A549 (cell line): ENCODE measurements at regions not wholly inside any gene's neighbourhood (a gene's known extent, or its start where the extent isn't known, plus 50 kb on each side); places are given as distances from the start of the nearest gene placed in this dataset.
"Not testable (repeated sequence)": the region's sequence is repeated elsewhere in the genome, so short reads cannot be mapped to it uniquely, and the experiment has no call there.

Experiments
- BHLHE40 ChIP-seq: IDR thresholded peaks from 2 replicates; pipeline ENCODE4 v1.6.1; 2012; ENCODE audit warnings: low read depth, low read length, inconsistent platforms
- CBX2 ChIP-seq: fragments of 200-600 bp; sonication (generic); IDR thresholded peaks from 2 replicates; pipeline ENCODE4 v1.6.1; 2016; ENCODE audit warnings: low read depth, mild to moderate bottlenecking, borderline replicate concordance
- CBX8 ChIP-seq: fragments of 200-600 bp; sonication (generic); IDR thresholded peaks from 2 replicates; pipeline ENCODE4 v1.6.1; 2016
- CEBPB ChIP-seq, 2 experiments: fragments of >200 bp in 1 of 2; sonication (Bioruptor Twin) in 1 of 2; formaldehyde crosslinking in 1 of 2; IDR thresholded peaks; 2 replicates each; pipeline ENCODE4 v1.6.1; 2012 to 2016
- EHMT2 ChIP-seq: fragments of 200-600 bp; sonication (generic); IDR thresholded peaks from 2 replicates; pipeline ENCODE4 v1.6.1; 2016; ENCODE audit warnings: antibody characterized with exemption, low read depth, mild to moderate bottlenecking, moderate library complexity
- EP300 ChIP-seq, 2 experiments: fragments of >200 bp; sonication (Bioruptor Twin); formaldehyde crosslinking; IDR thresholded peaks; 2 replicates in 1 of 2; 3 replicates in 1 of 2; pipeline ENCODE4 v1.6.1; 2016 to 2017
- ESRRA ChIP-seq: fragments of 150-350 bp; IDR thresholded peaks from 2 replicates; pipeline ENCODE4 v1.6.1; 2014; ENCODE audit warnings: mild to moderate bottlenecking, low read length, borderline replicate concordance
- MAFK ChIP-seq: fragments of 450-650 bp; IDR thresholded peaks from 2 replicates; pipeline ENCODE4 v1.6.1; 2014; ENCODE audit not compliant: partially characterized antibody
- POLR2A ChIP-seq: IDR thresholded peaks from 2 replicates; pipeline ENCODE4 v1.6.1; 2012; ENCODE audit warnings: mild to moderate bottlenecking, low read length
- RFX5 ChIP-seq: fragments of 450-650 bp; IDR thresholded peaks from 2 replicates; pipeline ENCODE4 v1.7.1; 2014; ENCODE audit warnings: antibody characterized with exemption, mild to moderate bottlenecking, moderate library complexity
- TF ChIP-seq, protein P1 (sequence below): fragments of >200 bp; sonication (Bioruptor Twin); formaldehyde crosslinking; IDR thresholded peaks from 3 replicates; pipeline ENCODE4 v1.5.1; 2016
- TF ChIP-seq, protein P2 (sequence below): IDR thresholded peaks from 2 replicates; pipeline ENCODE4 v1.6.1; 2012
- TF ChIP-seq, protein P3 (sequence below): fragments of >200 bp; sonication (Bioruptor Twin); formaldehyde crosslinking; IDR thresholded peaks from 3 replicates; pipeline ENCODE4 v1.6.1; 2016

DNA sequence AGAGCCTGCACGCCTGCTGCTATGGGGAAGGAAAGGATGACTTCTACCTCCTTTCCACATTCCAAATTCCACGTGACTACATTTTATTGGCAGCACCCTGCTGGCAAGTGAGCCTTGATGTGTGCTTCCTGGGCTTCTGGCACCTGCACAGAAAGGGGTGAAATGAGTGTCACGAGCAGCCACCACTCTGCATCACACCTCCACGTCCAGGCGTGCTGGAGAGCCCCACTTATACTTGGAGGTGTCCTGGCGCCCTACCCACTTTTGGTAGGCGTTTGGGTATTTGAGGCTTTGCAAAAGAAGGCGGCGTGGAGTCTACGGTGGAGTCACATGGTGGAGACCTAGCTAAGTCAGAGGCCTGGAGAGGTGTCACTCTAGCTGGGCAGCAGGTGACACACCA, 81.0 kb upstream of the RPRML start:
- TF ChIP-seq, protein P1, sequence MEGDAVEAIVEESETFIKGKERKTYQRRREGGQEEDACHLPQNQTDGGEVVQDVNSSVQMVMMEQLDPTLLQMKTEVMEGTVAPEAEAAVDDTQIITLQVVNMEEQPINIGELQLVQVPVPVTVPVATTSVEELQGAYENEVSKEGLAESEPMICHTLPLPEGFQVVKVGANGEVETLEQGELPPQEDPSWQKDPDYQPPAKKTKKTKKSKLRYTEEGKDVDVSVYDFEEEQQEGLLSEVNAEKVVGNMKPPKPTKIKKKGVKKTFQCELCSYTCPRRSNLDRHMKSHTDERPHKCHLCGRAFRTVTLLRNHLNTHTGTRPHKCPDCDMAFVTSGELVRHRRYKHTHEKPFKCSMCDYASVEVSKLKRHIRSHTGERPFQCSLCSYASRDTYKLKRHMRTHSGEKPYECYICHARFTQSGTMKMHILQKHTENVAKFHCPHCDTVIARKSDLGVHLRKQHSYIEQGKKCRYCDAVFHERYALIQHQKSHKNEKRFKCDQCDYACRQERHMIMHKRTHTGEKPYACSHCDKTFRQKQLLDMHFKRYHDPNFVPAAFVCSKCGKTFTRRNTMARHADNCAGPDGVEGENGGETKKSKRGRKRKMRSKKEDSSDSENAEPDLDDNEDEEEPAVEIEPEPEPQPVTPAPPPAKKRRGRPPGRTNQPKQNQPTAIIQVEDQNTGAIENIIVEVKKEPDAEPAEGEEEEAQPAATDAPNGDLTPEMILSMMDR, result not testable (repeated sequence)
- not testable (repeated sequence) for TF ChIP-seq MAFK; BHLHE40; POLR2A; RFX5; CEBPB (IDR thresholded peaks at IDR 0.05); EP300 (IDR thresholded peaks at IDR 0.05); ESRRA; EHMT2; CBX8; CBX2
- TF ChIP-seq, protein P2, sequence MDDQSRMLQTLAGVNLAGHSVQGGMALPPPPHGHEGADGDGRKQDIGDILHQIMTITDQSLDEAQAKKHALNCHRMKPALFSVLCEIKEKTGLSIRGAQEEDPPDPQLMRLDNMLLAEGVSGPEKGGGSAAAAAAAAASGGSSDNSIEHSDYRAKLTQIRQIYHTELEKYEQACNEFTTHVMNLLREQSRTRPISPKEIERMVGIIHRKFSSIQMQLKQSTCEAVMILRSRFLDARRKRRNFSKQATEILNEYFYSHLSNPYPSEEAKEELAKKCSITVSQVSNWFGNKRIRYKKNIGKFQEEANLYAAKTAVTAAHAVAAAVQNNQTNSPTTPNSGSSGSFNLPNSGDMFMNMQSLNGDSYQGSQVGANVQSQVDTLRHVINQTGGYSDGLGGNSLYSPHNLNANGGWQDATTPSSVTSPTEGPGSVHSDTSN, result not testable (repeated sequence)
- TF ChIP-seq, protein P3, sequence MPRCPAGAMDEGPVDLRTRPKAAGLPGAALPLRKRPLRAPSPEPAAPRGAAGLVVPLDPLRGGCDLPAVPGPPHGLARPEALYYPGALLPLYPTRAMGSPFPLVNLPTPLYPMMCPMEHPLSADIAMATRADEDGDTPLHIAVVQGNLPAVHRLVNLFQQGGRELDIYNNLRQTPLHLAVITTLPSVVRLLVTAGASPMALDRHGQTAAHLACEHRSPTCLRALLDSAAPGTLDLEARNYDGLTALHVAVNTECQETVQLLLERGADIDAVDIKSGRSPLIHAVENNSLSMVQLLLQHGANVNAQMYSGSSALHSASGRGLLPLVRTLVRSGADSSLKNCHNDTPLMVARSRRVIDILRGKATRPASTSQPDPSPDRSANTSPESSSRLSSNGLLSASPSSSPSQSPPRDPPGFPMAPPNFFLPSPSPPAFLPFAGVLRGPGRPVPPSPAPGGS, result not testable (repeated sequence)
